ENCODE measurements at regions not wholly inside any gene's neighbourhood (a gene's known extent, or its start where the extent isn't known, plus 50 kb on each side); places are given as distances from the start of the nearest gene placed in this dataset.

GRCh38 chr2:238754259-238754658, 93.6 kb upstream of the TWIST2 start:
- no peaks in the 10 kb centered on the region for H3K27me3 ChIP-seq (ENCODE audit: control insufficient read depth, insufficient read depth, low read length)
- H3K4me3 ChIP-seq (ENCODE audit: low read length), result no peak overlapping the region
- H3K27ac ChIP-seq (ENCODE audit: low read length), result no peak overlapping the region
- DNase-seq (ENCODE audit: low read depth, low spot score), result no peak
- peaks cover 5% of the 10 kb centered on the region for H3K9me3 ChIP-seq (ENCODE audit: control insufficient read depth, insufficient read depth, low read length)
- no peaks in the 10 kb centered on the region for H3K36me3 ChIP-seq (ENCODE audit: control insufficient read depth, insufficient read depth, low read length)
- no CpG with 5 or more reads among the region's 8 CpGs for WGBS (ENCODE audit: insufficient coverage, insufficient read length)
- no peaks in the 10 kb centered on the region for H3K4me1 ChIP-seq (ENCODE audit: control insufficient read depth, insufficient read depth, low read length)

- H3K27ac ChIP-seq (ENCODE audit: low read length), result no peak overlapping the region
- WGBS (ENCODE audit: insufficient coverage, insufficient read length), result no CpG with 5 or more reads among the region's 7 CpGs
Measured at GRCh38 chr2:238761868-238762267, 86.0 kb upstream of the TWIST2 start.

GRCh38 chr2:238763471-238763995, 84.4 kb upstream of the TWIST2 start:
- H3K4me1 ChIP-seq (ENCODE audit: control insufficient read depth, insufficient read depth, low read length), result no peaks in the 10 kb centered on the region
- no CpG with 5 or more reads among the region's 7 CpGs for WGBS (ENCODE audit: insufficient coverage, insufficient read length)
- DNase-seq (ENCODE audit: low read depth, low spot score), result no peak

More at GRCh38 chr2:238761868-238762267, 86.0 kb upstream of the TWIST2 start:
- Histone ChIP-seq H3K27me3 (ENCODE audit: control insufficient read depth, insufficient read depth, low read length) (no peaks in the 10 kb centered on the region), H3K9me3 (ENCODE audit: control insufficient read depth, insufficient read depth, low read length) (peaks cover 21% of the 10 kb centered on the region), H3K36me3 (ENCODE audit: control insufficient read depth, insufficient read depth, low read length) (no peaks in the 10 kb centered on the region), H3K4me3 (ENCODE audit: low read length) (no peak overlapping the region), H3K4me1 (ENCODE audit: control insufficient read depth, insufficient read depth, low read length) (no peaks in the 10 kb centered on the region)
- DNase-seq (ENCODE audit: low read depth, low spot score), result no peak

GRCh38 chr2:238765590-238765989, 82.3 kb upstream of the TWIST2 start:
- H3K27ac ChIP-seq (ENCODE audit: low read length), result no peak overlapping the region
- no CpG with 5 or more reads among the region's 8 CpGs for WGBS (ENCODE audit: insufficient coverage, insufficient read length)
- no peaks in the 10 kb centered on the region for H3K36me3 ChIP-seq (ENCODE audit: control insufficient read depth, insufficient read depth, low read length)
- no peak for DNase-seq (ENCODE audit: low read depth, low spot score)
- no peak overlapping the region for H3K4me3 ChIP-seq (ENCODE audit: low read length)
- H3K9me3 ChIP-seq (ENCODE audit: control insufficient read depth, insufficient read depth, low read length), result peaks cover 29% of the 10 kb centered on the region
- H3K4me1 ChIP-seq (ENCODE audit: control insufficient read depth, insufficient read depth, low read length), result no peaks in the 10 kb centered on the region
- no peaks in the 10 kb centered on the region for H3K27me3 ChIP-seq (ENCODE audit: control insufficient read depth, insufficient read depth, low read length)

More at GRCh38 chr2:238763471-238763995, 84.4 kb upstream of the TWIST2 start:
- Histone ChIP-seq H3K36me3 (ENCODE audit: control insufficient read depth, insufficient read depth, low read length) (no peaks in the 10 kb centered on the region), H3K27ac (ENCODE audit: low read length) (no peak overlapping the region), H3K27me3 (ENCODE audit: control insufficient read depth, insufficient read depth, low read length) (no peaks in the 10 kb centered on the region), H3K4me3 (ENCODE audit: low read length) (no peak overlapping the region), H3K9me3 (ENCODE audit: control insufficient read depth, insufficient read depth, low read length) (peaks cover 21% of the 10 kb centered on the region)

GRCh38 chr2:238771218-238771617, 76.7 kb upstream of the TWIST2 start:
- Histone ChIP-seq H3K9me3 (ENCODE audit: control insufficient read depth, insufficient read depth, low read length) (peaks cover 34% of the 10 kb centered on the region), H3K27me3 (ENCODE audit: control insufficient read depth, insufficient read depth, low read length) (no peaks in the 10 kb centered on the region), H3K4me3 (ENCODE audit: low read length) (no peak overlapping the region), H3K36me3 (ENCODE audit: control insufficient read depth, insufficient read depth, low read length) (no peaks in the 10 kb centered on the region), H3K4me1 (ENCODE audit: control insufficient read depth, insufficient read depth, low read length) (no peaks in the 10 kb centered on the region), H3K27ac (ENCODE audit: low read length) (no peak overlapping the region)
- no peak for DNase-seq (ENCODE audit: low read depth, low spot score)
- WGBS (ENCODE audit: insufficient coverage, insufficient read length), result no CpG with 5 or more reads among the region's 6 CpGs

- H3K27me3 ChIP-seq (ENCODE audit: control insufficient read depth, insufficient read depth, low read length), result no peaks in the 10 kb centered on the region
- no CpG with 5 or more reads among the region's 15 CpGs for WGBS (ENCODE audit: insufficient coverage, insufficient read length)
- H3K4me1 ChIP-seq (ENCODE audit: control insufficient read depth, insufficient read depth, low read length), result no peaks in the 10 kb centered on the region
- H3K27ac ChIP-seq (ENCODE audit: low read length), result no peak overlapping the region
- H3K9me3 ChIP-seq (ENCODE audit: control insufficient read depth, insufficient read depth, low read length), result peaks cover 33% of the 10 kb centered on the region
- DNase-seq (ENCODE audit: low read depth, low spot score), result no peak
- no peaks in the 10 kb centered on the region for H3K36me3 ChIP-seq (ENCODE audit: control insufficient read depth, insufficient read depth, low read length)
- H3K4me3 ChIP-seq (ENCODE audit: low read length), result no peak overlapping the region
Measured at GRCh38 chr2:238771639-238772038, 76.2 kb upstream of the TWIST2 start.

GRCh38 chr2:238772635-238773297, 75.1 kb upstream of the TWIST2 start:
- Histone ChIP-seq H3K27ac (ENCODE audit: low read length) (no peak overlapping the region), H3K36me3 (ENCODE audit: control insufficient read depth, insufficient read depth, low read length) (no peaks in the 10 kb centered on the region), H3K4me1 (ENCODE audit: control insufficient read depth, insufficient read depth, low read length) (no peaks in the 10 kb centered on the region), H3K27me3 (ENCODE audit: control insufficient read depth, insufficient read depth, low read length) (no peaks in the 10 kb centered on the region), H3K4me3 (ENCODE audit: low read length) (no peak overlapping the region), H3K9me3 (ENCODE audit: control insufficient read depth, insufficient read depth, low read length) (peaks cover 37% of the 10 kb centered on the region)
- no CpG with 5 or more reads among the region's 21 CpGs for whole genome bisulfite sequencing (ENCODE audit: insufficient coverage, insufficient read length)
- DNase-seq (ENCODE audit: low read depth, low spot score), result no peak

- Histone ChIP-seq H3K27me3 (ENCODE audit: control insufficient read depth, insufficient read depth, low read length) (no peaks in the 10 kb centered on the region), H3K27ac (ENCODE audit: low read length) (no peak overlapping the region), H3K36me3 (ENCODE audit: control insufficient read depth, insufficient read depth, low read length) (no peaks in the 10 kb centered on the region), H3K4me1 (ENCODE audit: control insufficient read depth, insufficient read depth, low read length) (no peaks in the 10 kb centered on the region), H3K4me3 (ENCODE audit: low read length) (no peak overlapping the region), H3K9me3 (ENCODE audit: control insufficient read depth, insufficient read depth, low read length) (peaks cover 44% of the 10 kb centered on the region)
- no peak for DNase-seq (ENCODE audit: low read depth, low spot score)
- no CpG with 5 or more reads among the region's 14 CpGs for WGBS (ENCODE audit: insufficient coverage, insufficient read length)
Measured at GRCh38 chr2:238773472-238773871, 74.4 kb upstream of the TWIST2 start.

- no peaks in the 10 kb centered on the region for H3K36me3 ChIP-seq (ENCODE audit: control insufficient read depth, insufficient read depth, low read length)
- H3K4me3 ChIP-seq (ENCODE audit: low read length), result no peak overlapping the region
- no peak overlapping the region for H3K27ac ChIP-seq (ENCODE audit: low read length)
- H3K27me3 ChIP-seq (ENCODE audit: control insufficient read depth, insufficient read depth, low read length), result no peaks in the 10 kb centered on the region
- H3K9me3 ChIP-seq (ENCODE audit: control insufficient read depth, insufficient read depth, low read length), result peaks cover 47% of the 10 kb centered on the region
- DNase-seq (ENCODE audit: low read depth, low spot score), result no peak
- no CpG with 5 or more reads among the region's 7 CpGs for WGBS (ENCODE audit: insufficient coverage, insufficient read length)
- no peaks in the 10 kb centered on the region for H3K4me1 ChIP-seq (ENCODE audit: control insufficient read depth, insufficient read depth, low read length)
Measured at GRCh38 chr2:238774071-238774470, 73.8 kb upstream of the TWIST2 start.

- no peaks in the 10 kb centered on the region for H3K36me3 ChIP-seq (ENCODE audit: control insufficient read depth, insufficient read depth, low read length)
- no peak overlapping the region for H3K4me3 ChIP-seq (ENCODE audit: low read length)
- H3K27ac ChIP-seq (ENCODE audit: low read length), result no peak overlapping the region
- DNase-seq (ENCODE audit: low read depth, low spot score), result no peak
- no peaks in the 10 kb centered on the region for H3K4me1 ChIP-seq (ENCODE audit: control insufficient read depth, insufficient read depth, low read length)
- no CpG with 5 or more reads among the region's 5 CpGs for WGBS (ENCODE audit: insufficient coverage, insufficient read length)
- H3K9me3 ChIP-seq (ENCODE audit: control insufficient read depth, insufficient read depth, low read length), result peaks cover 46% of the 10 kb centered on the region
- no peaks in the 10 kb centered on the region for H3K27me3 ChIP-seq (ENCODE audit: control insufficient read depth, insufficient read depth, low read length)
Measured at GRCh38 chr2:238774980-238775509, 72.8 kb upstream of the TWIST2 start.

- no peaks in the 10 kb centered on the region for H3K27me3 ChIP-seq (ENCODE audit: control insufficient read depth, insufficient read depth, low read length)
- no peak overlapping the region for H3K4me3 ChIP-seq (ENCODE audit: low read length)
- DNase-seq (ENCODE audit: low read depth, low spot score), result no peak
- H3K4me1 ChIP-seq (ENCODE audit: control insufficient read depth, insufficient read depth, low read length), result no peaks in the 10 kb centered on the region
- H3K9me3 ChIP-seq (ENCODE audit: control insufficient read depth, insufficient read depth, low read length), result peaks cover 43% of the 10 kb centered on the region
- no CpG with 5 or more reads among the region's 11 CpGs for WGBS (ENCODE audit: insufficient coverage, insufficient read length)
- no peak overlapping the region for H3K27ac ChIP-seq (ENCODE audit: low read length)
- no peaks in the 10 kb centered on the region for H3K36me3 ChIP-seq (ENCODE audit: control insufficient read depth, insufficient read depth, low read length)
Measured at GRCh38 chr2:238775591-238775990, 72.3 kb upstream of the TWIST2 start.
